ENCODE measurements at regions not wholly inside any gene's neighbourhood (a gene's known extent, or its start where the extent isn't known, plus 50 kb on each side); places are given as distances from the start of the nearest gene placed in this dataset.

DNA sequence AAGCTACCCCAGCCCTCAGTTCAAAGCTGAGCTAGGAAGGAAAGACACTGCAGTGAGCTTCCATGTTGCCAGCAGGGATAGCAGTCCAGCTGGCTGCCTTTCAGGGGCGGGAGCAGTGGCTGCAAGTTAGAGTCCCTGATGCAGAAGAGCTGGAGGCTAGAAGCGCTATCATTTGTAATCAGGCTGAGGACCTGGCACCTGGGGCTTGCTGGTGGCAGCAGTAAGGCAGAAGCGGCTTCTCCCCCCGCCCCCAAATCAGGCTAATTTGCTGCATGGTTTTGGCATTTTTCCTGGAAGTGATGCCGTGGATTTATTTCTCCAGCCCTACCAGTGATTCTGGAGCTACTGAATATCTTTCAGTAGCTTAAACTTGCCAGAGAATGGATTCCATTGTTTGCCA lies 203.3 kb downstream of the CLCN4 start:
- in situ Hi-C loops (cut with MboI), result no loop called here
- no peak for DNase-seq (ENCODE audit: extremely low read depth in 1 of 4, low spot score in 3 of 4)
- ChIA-PET POLR2A (interaction anchor here (0.6 to 0.7 kb wide), 4 partner anchors 15 to 1636 kb away, joined by 3 to 4 read pairs (median 3); no protein-coding TSS in a partner anchor), CTCF (ENCODE audit: low intra/inter-chr PET ratio) (no interaction called here)
- no peak overlapping the region for H3K4me2 ChIP-seq (ENCODE audit: insufficient read depth, low read length)
- intact Hi-C loops (cut with micrococcal nuclease), result no loop called here
- no peaks in the 10 kb centered on the region for H3K36me3 ChIP-seq (ENCODE audit: control insufficient read depth, insufficient read depth, low read length)
- BruUV-seq (replicated peaks), result no TSS peak
- no peaks in the 10 kb centered on the region for H4K20me1 ChIP-seq (replicated peaks; ENCODE audit: control insufficient read depth, insufficient read depth, low read length)
- H3K9me3 ChIP-seq (replicated peaks; ENCODE audit: control insufficient read depth, insufficient read depth, low read depth, low read length), result no peaks in the 10 kb centered on the region
- H3K79me2 ChIP-seq (ENCODE audit: control insufficient read depth, insufficient read depth, low read length), result no peaks in the 10 kb centered on the region
- H3K9ac ChIP-seq (ENCODE audit: insufficient read depth in 1 of 2, low read depth in 2 of 2, low read length in 2 of 2), result no peak overlapping the region
- H3K4me1 ChIP-seq (replicated peaks in 1 of 2; ENCODE audit: control insufficient read depth in 2 of 2, insufficient read depth in 2 of 2, low read length in 2 of 2), result no peaks in the 10 kb centered on the region
- H3K9me1 ChIP-seq (ENCODE audit: control insufficient read depth, insufficient read depth, low read length), result no peaks in the 10 kb centered on the region
- 3% methylated on average over 4 of the region's 5 CpGs for WGBS (ENCODE audit: insufficient coverage, low coverage, missing lambda C conversion rate)
- H3K27ac ChIP-seq (ENCODE audit: extremely low read depth, low read depth, low read length), result no peak overlapping the region
- FAIRE-seq, result no peak
- no peak for ATAC-seq
- no peak overlapping the region for H3K4me3 ChIP-seq
- TF ChIP-seq, protein P1, sequence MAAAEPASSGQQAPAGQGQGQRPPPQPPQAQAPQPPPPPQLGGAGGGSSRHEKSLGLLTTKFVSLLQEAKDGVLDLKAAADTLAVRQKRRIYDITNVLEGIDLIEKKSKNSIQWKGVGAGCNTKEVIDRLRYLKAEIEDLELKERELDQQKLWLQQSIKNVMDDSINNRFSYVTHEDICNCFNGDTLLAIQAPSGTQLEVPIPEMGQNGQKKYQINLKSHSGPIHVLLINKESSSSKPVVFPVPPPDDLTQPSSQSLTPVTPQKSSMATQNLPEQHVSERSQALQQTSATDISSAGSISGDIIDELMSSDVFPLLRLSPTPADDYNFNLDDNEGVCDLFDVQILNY (CRISPR knock-in tag; IDR thresholded peaks at IDR 0.05), result no peak
- TF ChIP-seq CREB1 (IDR thresholded peaks at IDR 0.05), result no peak
- TF ChIP-seq CREB1 (CRISPR knock-in tag; IDR thresholded peaks at IDR 0.05), result no peak
- TF ChIP-seq PCBP1 (IDR thresholded peaks at IDR 0.05; ENCODE audit: low read depth, low read length, poor library complexity, severe bottlenecking), result no peak
- TF ChIP-seq ZNF778 (CRISPR knock-in tag; IDR thresholded peaks at IDR 0.05), result no peak
- no peak for TF ChIP-seq MECOM (CRISPR knock-in tag; IDR thresholded peaks at IDR 0.05)
- no peak for TF ChIP-seq RBM14 (IDR thresholded peaks at IDR 0.05; ENCODE audit: borderline replicate concordance, insufficient read depth, low read depth, low read length)
- TF ChIP-seq SRSF9 (IDR thresholded peaks at IDR 0.05; ENCODE audit: borderline replicate concordance, low read depth, low read length), result no peak
- no peak for TF ChIP-seq FOXJ3 (CRISPR knock-in tag; IDR thresholded peaks at IDR 0.05)
- TF ChIP-seq HEY1 (CRISPR knock-in tag; IDR thresholded peaks at IDR 0.05; ENCODE audit: borderline replicate concordance), result no peak
- TF ChIP-seq NRF1 (conservative IDR thresholded peaks at IDR 0.05 in 1 of 2, IDR thresholded peaks at IDR 0.05 in 1 of 2), result no peak
- TF ChIP-seq CTBP1 (IDR thresholded peaks at IDR 0.05; ENCODE audit: borderline replicate concordance), result no peak
- no peaks in the 10 kb centered on the region for H3K27me3 ChIP-seq (ENCODE audit: control insufficient read depth in 2 of 2, insufficient read depth in 2 of 2, low read length in 2 of 2)
- no peak overlapping the region for H2AFZ ChIP-seq (ENCODE audit: low read depth, low read length)

Measured in K562 (cell line).